Activated T-helper 2 cell treated with anti-CD3 and anti-CD28 coated beads, Interferon-gamma antibody, Interleukin-2, Interleukin-4, amounts not matched to agents 10 μg/mL and 5 μg/mL and 100 μg/mL, durations not matched to agents 14 hours and 24 hours and 36 hours (primary cell): ENCODE measurements at regions not wholly inside any gene's neighbourhood (a gene's known extent, or its start where the extent isn't known, plus 50 kb on each side); places are given as distances from the start of the nearest gene placed in this dataset.

Source experiments
- DNase-seq: peaks from one replicate; pipeline ENCODE4 v3.0.0; 2021; ENCODE audit warnings: low spot score
- H3K27ac Mint-ChIP-seq: one replicate; pipeline ENCODE4 v1.8.0; 2021; ENCODE audit warnings: mixed read lengths
- H3K27me3 Mint-ChIP-seq: one replicate; pipeline ENCODE4 v1.8.0; 2021; ENCODE audit warnings: low read depth, mixed read lengths
- H3K36me3 Mint-ChIP-seq: one replicate; pipeline ENCODE4 v1.8.0; 2021; ENCODE audit warnings: low read depth, mixed read lengths
- H3K4me1 Mint-ChIP-seq: one replicate; pipeline ENCODE4 v1.8.0; 2021; ENCODE audit warnings: low read depth, mixed read lengths
- H3K4me3 Mint-ChIP-seq: one replicate; pipeline ENCODE4 v1.8.0; 2021; ENCODE audit warnings: low read depth, mild to moderate bottlenecking, moderate library complexity, mixed read lengths
- H3K9me3 Mint-ChIP-seq: one replicate; pipeline ENCODE4 v1.8.0; 2021; ENCODE audit warnings: mixed read lengths
- intact Hi-C: fragments of 100-400 bp; cut with micrococcal nuclease; formaldehyde crosslinking; loops from one replicate; pipeline ENCODE4 v1.15.1; 2023

DNA sequence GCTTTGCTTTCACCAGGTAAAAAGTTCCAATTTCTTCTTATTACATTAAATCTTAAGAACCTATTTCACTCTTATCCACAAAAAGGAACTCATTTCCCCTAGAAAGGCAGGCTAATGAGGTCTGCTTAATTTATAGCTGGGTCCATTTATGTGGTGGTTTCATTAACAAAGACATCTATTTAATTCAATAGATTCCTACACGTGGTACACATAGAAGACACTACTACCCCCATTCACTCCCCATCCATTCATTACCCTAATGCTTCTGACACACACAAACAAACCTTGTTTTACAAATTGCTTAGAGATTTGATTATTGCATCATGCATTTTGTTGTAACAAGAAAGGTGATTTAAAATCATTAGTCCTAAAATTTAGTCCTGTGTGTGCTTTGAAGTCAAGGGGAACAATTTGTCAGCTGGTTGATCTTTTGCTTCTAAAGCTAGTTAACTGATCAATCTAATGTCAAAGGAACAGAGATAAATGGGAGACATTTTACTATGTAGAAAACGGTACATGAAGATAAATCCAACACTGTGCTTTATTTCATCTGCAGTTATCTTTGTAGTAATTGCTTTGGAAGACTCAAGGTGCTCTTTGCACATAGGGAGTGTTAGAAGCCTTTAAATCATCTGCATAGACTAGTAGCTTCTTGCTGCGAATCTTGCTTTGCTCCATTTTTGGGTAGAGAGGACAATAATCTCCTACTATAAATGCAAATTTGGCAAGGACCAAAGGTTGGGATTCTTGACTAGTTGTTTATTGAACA is 379.2 kb downstream of the CDH11 start:
- Mint-ChIP-seq H3K36me3 (no peaks in the 10 kb centered on the region), H3K4me3 (no peak overlapping the region), H3K27ac (no peak overlapping the region), H3K4me1 (no peaks in the 10 kb centered on the region), H3K27me3 (no peaks in the 10 kb centered on the region), H3K9me3 (peaks cover 35% of the 10 kb centered on the region)
- no peak for DNase-seq
- intact Hi-C loops = no loop called here

DNA sequence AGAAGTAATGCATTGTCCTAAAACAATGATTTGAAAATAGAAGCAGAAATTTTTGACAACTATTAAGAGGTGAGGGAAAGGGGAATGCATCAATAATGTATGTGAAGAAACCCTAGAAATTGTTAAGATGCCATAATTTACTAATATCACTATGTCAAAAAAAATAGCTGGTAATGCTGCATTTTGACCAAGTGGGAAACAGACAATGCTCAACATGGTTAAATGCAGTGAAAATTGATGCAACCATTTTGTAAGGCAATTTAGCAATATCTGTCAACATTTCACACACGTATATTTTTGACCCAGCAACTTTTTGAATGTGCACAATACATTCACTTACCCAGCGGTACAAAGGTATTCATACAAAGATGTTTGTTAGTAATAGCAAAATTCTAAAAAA is 381.6 kb downstream of the CDH11 start:
- intact Hi-C loops = no loop called here
- Mint-ChIP-seq H3K36me3 (no peaks in the 10 kb centered on the region), H3K27ac (no peak overlapping the region), H3K9me3 (peaks cover 33% of the 10 kb centered on the region), H3K4me1 (no peaks in the 10 kb centered on the region), H3K27me3 (no peaks in the 10 kb centered on the region), H3K4me3 (no peak overlapping the region)
- DNase-seq = no peak

DNA sequence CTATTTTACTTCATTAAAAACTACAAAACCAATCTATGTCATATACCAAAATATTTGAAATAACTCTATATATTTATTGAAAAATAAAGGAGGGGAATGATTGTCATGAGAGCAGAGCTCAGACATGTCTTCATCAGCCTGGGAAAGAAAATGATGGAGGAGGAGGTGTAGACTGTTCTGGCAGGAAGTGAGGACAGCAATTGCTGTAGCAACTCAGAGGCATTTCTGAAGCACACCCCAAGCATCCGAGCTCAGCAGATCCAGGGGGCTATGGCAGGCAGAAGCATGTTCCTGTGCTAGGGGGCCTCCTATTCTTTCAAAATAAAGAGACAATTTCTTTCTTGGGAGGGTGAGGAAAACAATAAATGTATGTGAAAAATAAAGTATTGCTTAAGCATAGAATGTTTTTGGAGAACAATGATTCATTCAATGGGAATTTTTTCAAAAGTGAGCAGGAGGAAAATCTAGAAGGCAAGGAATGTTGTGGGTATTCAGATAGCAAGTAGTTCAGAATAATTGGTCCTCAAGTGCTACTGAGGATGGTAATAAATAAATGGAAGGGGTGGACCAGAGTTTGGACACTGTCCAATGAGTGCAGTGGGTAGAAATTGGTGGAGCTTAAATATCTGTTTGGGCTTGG is 383.4 kb downstream of the CDH11 start:
- no peaks in the 10 kb centered on the region for H3K4me1 Mint-ChIP-seq
- H3K9me3 Mint-ChIP-seq = peaks cover 37% of the 10 kb centered on the region
- intact Hi-C loops = no loop called here
- H3K27ac Mint-ChIP-seq = no peak overlapping the region
- no peaks in the 10 kb centered on the region for H3K27me3 Mint-ChIP-seq
- DNase-seq = no peak
- H3K4me3 Mint-ChIP-seq = no peak overlapping the region
- no peaks in the 10 kb centered on the region for H3K36me3 Mint-ChIP-seq

DNA sequence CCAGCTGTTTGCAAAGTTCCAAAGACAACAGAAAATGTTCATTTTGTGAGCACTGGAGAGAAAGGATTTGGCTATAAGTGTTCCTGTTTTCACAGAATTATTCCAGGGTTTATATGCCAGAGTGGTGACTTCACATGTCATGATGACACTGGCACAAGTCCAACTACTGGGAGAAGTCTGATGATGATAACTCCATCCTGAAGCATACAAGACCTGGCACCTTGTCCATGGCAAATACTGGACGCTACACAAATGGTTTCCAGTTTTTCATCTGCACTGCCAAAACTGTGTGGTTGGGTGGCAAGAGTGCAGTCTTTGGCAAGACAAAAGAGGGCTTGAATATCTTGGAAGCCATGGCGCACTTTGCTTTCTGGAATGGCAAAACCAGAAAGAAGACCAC is 385.0 kb downstream of the CDH11 start:
- H3K36me3 Mint-ChIP-seq = no peaks in the 10 kb centered on the region
- intact Hi-C loops = no loop called here
- no peaks in the 10 kb centered on the region for H3K27me3 Mint-ChIP-seq
- no peaks in the 10 kb centered on the region for H3K4me1 Mint-ChIP-seq
- no peak for DNase-seq
- no peak overlapping the region for H3K27ac Mint-ChIP-seq
- H3K4me3 Mint-ChIP-seq = no peak overlapping the region
- peaks cover 47% of the 10 kb centered on the region for H3K9me3 Mint-ChIP-seq

DNA sequence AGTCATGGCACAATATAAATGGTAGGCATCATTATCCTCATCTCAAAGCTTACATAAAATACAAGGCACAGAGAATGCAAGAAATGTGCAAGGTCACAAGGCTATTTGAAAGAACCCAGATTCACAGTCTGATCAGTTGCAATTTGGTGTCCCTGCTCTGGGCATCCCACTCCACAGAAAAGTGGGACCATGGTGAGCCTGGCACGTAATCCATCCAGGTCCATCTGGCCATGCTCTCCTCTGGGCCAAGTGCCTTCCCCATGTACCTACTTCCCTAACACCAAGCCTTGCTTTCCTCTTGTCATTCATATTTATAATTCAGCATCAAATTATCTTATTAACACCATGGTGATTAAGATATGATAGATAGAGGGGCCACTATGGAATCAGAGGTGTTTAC is 390.0 kb downstream of the CDH11 start:
- no peaks in the 10 kb centered on the region for H3K36me3 Mint-ChIP-seq
- no peaks in the 10 kb centered on the region for H3K4me1 Mint-ChIP-seq
- intact Hi-C loops = no loop called here
- no peak for DNase-seq
- H3K27ac Mint-ChIP-seq = no peak overlapping the region
- no peak overlapping the region for H3K4me3 Mint-ChIP-seq
- peaks cover 56% of the 10 kb centered on the region for H3K9me3 Mint-ChIP-seq
- H3K27me3 Mint-ChIP-seq = no peaks in the 10 kb centered on the region

DNA sequence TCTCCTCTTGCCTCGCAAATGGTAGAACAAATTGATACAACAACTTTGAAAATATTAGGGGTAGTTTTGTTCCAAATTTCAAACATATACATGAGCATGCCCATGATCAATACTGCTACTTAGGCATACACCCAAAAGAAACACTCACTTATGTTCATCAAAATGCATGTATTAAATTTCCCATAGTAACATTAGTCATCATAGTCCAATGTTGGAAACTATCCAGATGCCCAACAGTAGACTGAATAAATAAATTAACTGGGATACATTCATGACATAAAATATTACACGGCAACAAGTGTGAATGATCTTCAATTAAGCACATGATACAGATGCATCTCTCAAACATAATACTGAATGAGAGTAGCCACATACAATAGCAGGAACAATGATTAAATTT is 391.6 kb downstream of the CDH11 start:
- H3K36me3 Mint-ChIP-seq = no peaks in the 10 kb centered on the region
- no peaks in the 10 kb centered on the region for H3K27me3 Mint-ChIP-seq
- H3K9me3 Mint-ChIP-seq = peaks cover 53% of the 10 kb centered on the region
- H3K4me1 Mint-ChIP-seq = no peaks in the 10 kb centered on the region
- no peak overlapping the region for H3K4me3 Mint-ChIP-seq
- H3K27ac Mint-ChIP-seq = no peak overlapping the region
- intact Hi-C loops = no loop called here
- DNase-seq = no peak

DNA sequence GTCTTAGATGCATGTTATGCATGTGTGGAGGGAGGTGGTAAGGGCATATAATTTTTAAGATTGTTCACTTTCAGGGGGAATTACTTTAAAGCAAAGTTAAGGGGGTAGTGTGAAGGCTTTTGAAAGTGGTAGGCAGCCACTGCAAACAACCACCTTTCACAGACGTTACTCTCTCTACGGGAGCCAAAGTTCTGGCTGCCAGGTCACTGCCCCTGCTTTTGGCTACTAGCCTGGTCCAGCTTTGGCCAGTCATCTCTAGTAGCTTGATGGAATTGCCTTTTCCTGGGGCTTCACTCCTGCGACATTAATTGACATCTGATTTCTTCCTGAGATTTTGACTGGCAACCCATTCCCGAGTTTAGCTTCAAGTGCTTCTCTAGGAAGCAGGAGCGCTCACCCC is 397.5 kb downstream of the CDH11 start:
- intact Hi-C loops = no loop called here
- Mint-ChIP-seq H3K36me3 (no peaks in the 10 kb centered on the region), H3K9me3 (peaks cover 53% of the 10 kb centered on the region), H3K4me3 (no peak overlapping the region), H3K27me3 (no peaks in the 10 kb centered on the region), H3K4me1 (no peaks in the 10 kb centered on the region), H3K27ac (no peak overlapping the region)
- no peak for DNase-seq

DNA sequence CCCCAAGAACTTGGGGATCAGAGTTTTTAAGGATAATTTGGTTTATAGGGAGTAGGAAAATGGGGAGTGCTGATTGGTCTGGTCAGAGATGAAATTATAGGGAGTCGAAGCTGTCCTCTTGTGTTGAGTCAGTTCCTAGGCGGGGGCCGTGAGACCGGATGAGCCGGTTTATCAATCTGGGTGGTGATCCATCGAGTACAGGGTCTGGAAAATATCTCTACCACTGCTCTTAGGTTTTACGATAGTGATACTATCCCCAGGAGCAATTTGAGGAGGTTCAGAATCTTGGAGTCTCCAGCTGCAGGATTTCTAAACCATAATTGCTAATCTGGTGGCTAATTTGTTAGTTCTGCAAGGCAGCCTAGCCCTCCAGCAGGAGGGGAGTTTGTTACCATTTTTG is 403.4 kb downstream of the CDH11 start:
- no peak for DNase-seq
- Mint-ChIP-seq H3K27ac (no peak overlapping the region), H3K27me3 (no peaks in the 10 kb centered on the region), H3K36me3 (no peaks in the 10 kb centered on the region), H3K4me1 (no peaks in the 10 kb centered on the region), H3K9me3 (peaks cover 56% of the 10 kb centered on the region), H3K4me3 (no peak overlapping the region)
- intact Hi-C loops = no loop called here

DNA sequence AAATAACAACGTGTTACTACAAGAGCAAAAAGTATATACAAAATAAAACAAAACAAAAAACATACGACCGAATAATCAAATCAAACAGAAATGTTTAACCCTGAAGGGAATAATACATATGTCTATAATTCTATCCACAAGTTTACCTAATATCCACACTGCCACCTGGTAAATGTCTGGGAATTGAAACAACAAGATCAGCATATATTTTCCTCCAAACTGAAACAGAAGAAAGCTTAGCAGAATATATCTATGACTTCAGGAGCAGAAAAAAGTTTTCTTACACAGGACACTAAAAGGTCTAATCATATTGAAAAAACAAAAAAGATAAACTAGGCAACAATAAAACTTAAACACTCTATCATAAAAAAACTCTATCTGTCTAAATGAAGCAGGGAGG is 404.0 kb downstream of the CDH11 start:
- H3K4me1 Mint-ChIP-seq = no peaks in the 10 kb centered on the region
- intact Hi-C loops = no loop called here
- peaks cover 57% of the 10 kb centered on the region for H3K9me3 Mint-ChIP-seq
- DNase-seq = no peak
- no peaks in the 10 kb centered on the region for H3K36me3 Mint-ChIP-seq
- H3K4me3 Mint-ChIP-seq = no peak overlapping the region
- H3K27ac Mint-ChIP-seq = no peak overlapping the region
- no peaks in the 10 kb centered on the region for H3K27me3 Mint-ChIP-seq

DNA sequence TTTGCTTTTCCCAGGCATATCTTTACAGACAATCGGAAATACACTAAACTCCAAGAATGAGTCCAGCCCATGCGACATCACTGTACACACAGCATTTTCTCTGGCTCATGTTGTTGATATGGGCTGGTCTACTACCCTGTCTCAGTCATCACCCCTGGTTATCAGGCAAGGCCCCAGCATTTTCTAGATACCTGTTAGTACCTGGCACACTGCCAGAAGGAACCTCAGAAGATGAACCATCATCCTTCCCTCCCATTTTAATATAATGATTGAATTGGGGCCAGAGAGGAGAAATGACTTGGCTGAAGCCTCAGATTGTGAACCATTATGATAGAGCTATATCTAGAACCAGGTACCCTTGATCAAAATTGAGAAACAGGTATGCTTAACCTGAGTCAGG is 406.2 kb downstream of the CDH11 start:
- Mint-ChIP-seq H3K27ac (no peak overlapping the region), H3K9me3 (peaks cover 58% of the 10 kb centered on the region), H3K27me3 (no peaks in the 10 kb centered on the region), H3K4me3 (no peak overlapping the region), H3K4me1 (no peaks in the 10 kb centered on the region), H3K36me3 (no peaks in the 10 kb centered on the region)
- no peak for DNase-seq
- intact Hi-C loops = no loop called here

DNA sequence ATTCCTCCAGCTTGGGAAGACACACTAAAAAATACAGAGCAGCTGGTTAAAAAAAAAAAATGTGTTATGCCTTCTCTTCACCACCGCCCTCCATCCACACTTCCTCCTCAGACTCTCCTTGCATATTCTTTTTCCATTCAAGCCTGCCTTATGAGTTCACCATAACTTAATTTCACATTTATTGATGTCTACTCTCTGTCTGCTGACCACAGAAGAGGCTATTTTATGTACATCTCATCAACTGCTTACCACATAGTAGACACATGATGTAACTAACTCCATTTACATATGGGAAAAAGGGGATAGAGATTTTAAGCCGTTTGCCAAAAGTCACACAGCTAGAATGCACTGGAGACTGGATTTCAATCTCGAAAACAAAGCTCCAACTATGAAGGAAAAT is 409.8 kb downstream of the CDH11 start:
- Mint-ChIP-seq H3K27me3 (no peaks in the 10 kb centered on the region), H3K36me3 (no peaks in the 10 kb centered on the region), H3K9me3 (peaks cover 48% of the 10 kb centered on the region), H3K4me1 (no peaks in the 10 kb centered on the region), H3K27ac (no peak overlapping the region), H3K4me3 (no peak overlapping the region)
- intact Hi-C loops = no loop called here
- no peak for DNase-seq

DNA sequence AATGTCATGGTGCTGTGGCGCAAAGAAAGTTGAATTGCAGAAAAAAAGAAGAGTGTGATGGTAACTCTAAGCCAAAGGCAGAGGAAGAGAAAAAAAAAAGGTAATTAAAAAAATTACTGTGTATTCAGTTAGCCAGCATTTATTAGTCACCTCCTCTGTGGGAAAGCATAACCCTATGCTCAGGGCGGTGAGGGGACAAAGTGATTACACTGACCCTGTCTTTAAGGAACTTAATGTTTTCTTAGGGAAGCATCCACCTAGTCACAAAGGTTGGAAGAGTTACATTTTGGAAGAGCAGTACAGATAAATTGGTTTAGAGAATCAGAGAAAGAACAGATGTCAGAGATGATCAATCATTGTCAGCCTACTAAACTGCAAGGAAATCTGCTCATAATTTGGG is 410.3 kb downstream of the CDH11 start:
- Mint-ChIP-seq H3K4me1 (no peaks in the 10 kb centered on the region), H3K4me3 (no peak overlapping the region), H3K27me3 (no peaks in the 10 kb centered on the region), H3K36me3 (no peaks in the 10 kb centered on the region), H3K9me3 (peaks cover 48% of the 10 kb centered on the region), H3K27ac (no peak overlapping the region)
- intact Hi-C loops = no loop called here
- DNase-seq = no peak

DNA sequence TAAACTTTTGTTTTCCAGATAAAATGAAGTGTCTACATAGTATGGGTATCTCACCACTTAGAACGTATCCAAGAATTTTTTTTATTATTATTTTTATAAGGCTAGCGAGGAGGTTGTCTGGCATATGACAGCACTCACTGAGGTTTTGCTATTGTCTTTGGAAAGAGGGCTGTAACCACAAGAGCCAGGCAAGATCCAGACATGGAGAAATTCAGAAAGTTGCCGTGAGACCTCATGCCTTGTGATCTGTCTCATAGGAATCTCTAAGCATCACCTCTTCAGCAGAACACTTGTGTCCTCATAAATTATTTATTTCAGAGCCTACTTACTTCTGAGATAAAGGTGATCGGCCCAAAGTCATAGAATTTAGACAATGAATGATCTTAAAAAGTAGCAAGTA is 410.8 kb downstream of the CDH11 start:
- Mint-ChIP-seq H3K27me3 (no peaks in the 10 kb centered on the region), H3K9me3 (peaks cover 47% of the 10 kb centered on the region), H3K36me3 (no peaks in the 10 kb centered on the region), H3K4me1 (no peaks in the 10 kb centered on the region), H3K4me3 (no peak overlapping the region), H3K27ac (no peak overlapping the region)
- no peak for DNase-seq
- intact Hi-C loops = no loop called here
